ENCODE measurements at regions not wholly inside any gene's neighbourhood (a gene's known extent, or its start where the extent isn't known, plus 50 kb on each side); places are given as distances from the start of the nearest gene placed in this dataset.

GRCh38 chr13:88602786-88603777 is 931.9 kb downstream of the SLITRK5 start:
- TF ChIP-seq EZH2phosphoT487 (IDR thresholded peaks at IDR 0.05; ENCODE audit: borderline replicate concordance, low read length) (no peak), CTCF (IDR thresholded peaks at IDR 0.05; ENCODE audit: low read depth, low read length, poor library complexity, severe bottlenecking) (no peak)
